GM15510 (cell line): ENCODE measurements at regions not wholly inside any gene's neighbourhood (a gene's known extent, or its start where the extent isn't known, plus 50 kb on each side); places are given as distances from the start of the nearest gene placed in this dataset.

Source experiments
- POLR2A ChIP-seq: IDR thresholded peaks from 3 replicates; pipeline ENCODE4 v1.6.1; 2011; ENCODE audit warnings: borderline replicate concordance; ENCODE audit not compliant: insufficient read length; ENCODE audit errors: extremely low read depth

DNA sequence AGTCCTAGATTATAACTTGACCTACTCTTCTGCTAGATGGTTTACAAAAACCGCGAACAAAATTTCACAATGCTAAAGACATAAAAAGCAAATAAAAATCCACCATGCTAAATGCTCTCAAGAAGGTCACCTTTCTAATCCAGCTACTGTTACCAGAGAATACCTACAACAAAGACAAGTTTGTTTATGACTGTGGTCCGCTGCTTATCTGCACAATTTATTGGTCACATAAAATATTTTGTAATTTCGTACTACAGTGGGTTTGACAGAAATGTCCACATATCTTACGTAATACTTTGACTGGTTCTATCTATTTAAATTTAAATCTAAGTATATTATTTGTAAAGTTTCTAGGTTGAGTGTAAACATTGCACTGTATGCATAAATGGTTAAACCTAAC, 257.6 kb upstream of the ZNF608 start:
- no peak for TF ChIP-seq POLR2A

DNA sequence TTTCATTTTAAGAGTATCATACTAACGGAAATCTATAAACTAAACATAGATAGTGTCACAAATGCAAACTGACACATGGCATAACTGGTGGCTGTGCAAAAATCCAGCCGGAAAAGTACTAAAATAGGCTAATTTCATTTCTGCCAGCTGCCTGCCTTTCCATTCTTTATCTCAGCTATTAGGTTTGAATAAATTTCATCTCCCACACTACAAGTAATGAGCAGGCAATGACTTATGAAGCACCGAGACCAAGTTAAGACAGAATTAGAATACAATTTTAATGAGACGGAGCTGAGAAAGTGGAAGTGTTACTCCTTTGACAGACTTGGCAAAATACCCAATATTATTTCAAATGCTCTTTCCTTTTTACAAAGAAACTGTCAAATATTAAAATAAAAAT, 258.8 kb upstream of the ZNF608 start:
- no peak for TF ChIP-seq POLR2A

- no peak for TF ChIP-seq POLR2A
Observed at GRCh38 chr5:125006011-125006685, 259.7 kb upstream of the ZNF608 start.

- no peak for TF ChIP-seq POLR2A
Observed at GRCh38 chr5:125010356-125010755, 263.9 kb upstream of the ZNF608 start.

DNA sequence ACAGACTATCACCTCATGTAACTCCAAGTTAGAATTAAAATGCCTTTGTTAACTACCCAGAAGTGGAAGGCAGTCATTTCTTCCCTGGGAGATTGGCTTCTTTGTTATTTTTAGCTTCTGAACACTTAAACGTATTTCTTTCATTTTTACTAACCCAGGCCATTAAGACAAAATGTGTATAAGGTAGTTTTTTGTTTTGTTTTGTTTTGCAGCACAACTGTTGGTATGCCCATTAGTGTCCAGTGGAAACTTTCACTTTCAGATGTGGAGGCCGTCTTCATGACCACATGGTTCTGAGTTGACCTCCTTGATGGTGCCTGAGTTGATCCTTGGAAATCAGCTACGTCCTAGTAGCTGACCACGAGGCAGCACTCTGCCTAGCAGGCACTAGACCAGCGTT, 264.6 kb upstream of the ZNF608 start:
- no peak for TF ChIP-seq POLR2A

GRCh38 chr5:125011419-125011818, 265.0 kb upstream of the ZNF608 start:
- TF ChIP-seq POLR2A = no peak

DNA sequence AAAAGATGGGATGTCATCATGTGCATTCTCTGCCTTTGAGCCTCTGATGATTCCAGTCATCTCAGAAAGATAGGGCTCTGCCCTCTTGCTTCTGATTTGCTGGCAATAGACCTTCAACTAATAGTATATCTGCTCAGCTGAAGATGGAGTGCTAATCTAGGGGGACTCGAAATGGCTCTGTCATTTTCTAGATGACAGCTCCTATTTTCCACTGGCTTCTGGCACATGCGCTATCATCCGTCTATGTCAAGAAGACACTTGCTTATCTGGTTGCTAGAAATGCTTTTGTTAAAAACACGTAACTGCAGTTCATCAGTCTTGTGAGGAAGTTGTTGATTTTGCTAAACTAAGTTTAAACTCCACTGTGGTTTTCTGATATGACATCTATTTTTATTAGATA, 265.5 kb upstream of the ZNF608 start:
- TF ChIP-seq POLR2A = no peak

GRCh38 chr5:125012727-125013451, 266.4 kb upstream of the ZNF608 start:
- no peak for TF ChIP-seq POLR2A

DNA sequence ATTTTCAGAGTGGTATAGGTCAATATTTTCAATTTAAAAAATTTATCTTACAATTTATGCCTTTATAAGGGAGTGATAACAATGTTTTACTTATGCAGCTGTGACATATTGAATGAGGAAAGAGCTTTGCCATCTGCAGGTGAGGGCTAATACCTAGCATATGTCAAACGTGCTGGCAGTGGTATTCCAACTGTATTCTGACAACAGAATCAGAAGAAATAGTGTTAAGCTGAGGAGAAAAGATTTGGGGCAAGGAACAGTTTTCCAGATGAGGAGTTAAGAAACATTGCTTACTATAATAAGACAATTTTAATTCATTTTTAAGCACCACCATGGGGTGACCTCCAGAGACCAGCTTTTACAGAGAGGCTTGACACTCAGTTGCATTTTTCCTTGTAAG, 267.8 kb upstream of the ZNF608 start:
- no peak for TF ChIP-seq POLR2A

GRCh38 chr5:125017796-125018195, 271.4 kb upstream of the ZNF608 start:
- no peak for TF ChIP-seq POLR2A

DNA sequence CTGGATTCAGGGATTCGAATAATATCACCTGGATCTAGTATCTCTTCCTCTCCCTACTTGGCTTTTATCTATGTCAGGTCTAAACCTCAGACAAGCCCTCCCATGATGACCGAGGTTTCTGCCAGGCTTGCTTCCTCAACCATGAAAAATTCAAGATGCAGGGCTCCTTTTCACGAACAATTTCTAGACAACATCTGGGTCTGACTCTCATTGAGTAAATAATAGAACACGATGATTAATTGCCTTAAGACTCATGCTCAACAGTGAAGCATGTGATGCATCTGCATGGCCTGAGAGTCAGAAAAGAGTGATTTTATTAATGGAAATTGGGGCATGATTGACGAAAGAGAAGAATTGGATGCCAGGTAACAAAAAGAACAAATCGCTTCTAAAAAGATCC, 277.2 kb upstream of the ZNF608 start:
- TF ChIP-seq POLR2A = no peak

- TF ChIP-seq POLR2A = no peak
Observed at GRCh38 chr5:125026867-125027731, 280.7 kb upstream of the ZNF608 start.

DNA sequence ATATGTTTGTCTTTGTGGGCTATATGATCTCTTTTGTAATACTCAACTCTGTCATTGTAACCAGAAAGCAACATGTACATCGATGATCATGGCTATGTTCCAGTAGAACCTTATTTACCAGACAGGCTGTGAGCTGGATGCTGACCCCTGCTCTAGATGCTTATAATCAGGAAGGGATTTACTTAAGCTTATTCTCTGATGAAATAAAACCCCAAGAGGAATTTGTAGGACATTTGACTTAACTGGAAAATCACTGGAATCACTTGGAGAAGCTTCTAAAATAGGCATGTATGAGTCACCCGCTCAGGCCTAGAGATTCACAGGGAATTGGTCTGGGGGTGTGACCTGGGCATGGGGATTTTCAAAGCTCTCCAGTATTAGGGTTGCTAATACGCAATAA, 285.8 kb upstream of the ZNF608 start:
- TF ChIP-seq POLR2A = no peak

DNA sequence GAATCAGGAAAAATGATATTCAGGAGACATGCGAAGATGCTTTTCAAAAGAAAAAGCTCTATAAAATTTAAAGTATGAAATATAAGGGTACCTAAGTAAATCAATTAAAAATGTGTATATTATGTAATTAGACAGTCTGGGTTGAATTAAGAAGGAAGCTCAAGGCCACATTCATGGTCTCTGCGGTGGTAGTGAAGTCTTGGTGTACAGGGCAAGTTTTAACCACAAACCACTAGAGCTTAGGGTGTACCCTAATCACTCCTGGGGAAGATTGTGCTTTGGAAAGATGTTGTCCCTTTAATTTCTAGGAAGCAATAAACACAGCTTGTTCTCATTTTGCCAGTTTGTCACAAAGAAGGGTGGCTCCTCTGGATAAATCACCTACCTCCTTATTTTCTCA, 287.2 kb upstream of the ZNF608 start:
- TF ChIP-seq POLR2A = no peak

DNA sequence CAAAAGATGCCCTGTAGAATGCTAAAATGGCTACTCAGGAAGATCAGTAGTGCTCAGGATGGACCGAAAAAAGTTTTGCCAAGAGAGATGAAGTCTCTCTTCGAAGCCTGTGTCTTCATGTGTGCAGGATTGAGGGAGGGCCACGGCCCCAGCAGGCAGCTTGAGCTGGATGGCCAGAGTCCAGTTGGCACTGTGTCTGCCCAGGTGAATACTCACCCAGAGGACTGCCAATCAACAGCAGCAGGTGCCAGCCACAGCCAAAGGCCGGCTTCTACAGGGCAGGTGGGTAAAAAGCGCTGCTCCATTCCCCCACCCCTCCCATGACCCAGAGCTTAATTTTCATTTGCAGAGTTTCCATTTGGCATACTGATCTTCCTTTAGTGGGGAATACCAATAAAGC, 287.9 kb upstream of the ZNF608 start:
- TF ChIP-seq POLR2A = no peak
